Natural killer cell (primary cell): ENCODE measurements at regions not wholly inside any gene's neighbourhood (a gene's known extent, or its start where the extent isn't known, plus 50 kb on each side); places are given as distances from the start of the nearest gene placed in this dataset.

Experiments
- ATAC-seq, 3 donors: fragments of 150-1000 bp in 2 of 3; fragments of 200-7000 bp in 1 of 3; cut with Tn5 transposase; 1 replicate in 1 of 3; 2 replicates in 2 of 3; pipeline ENCODE4 v1.10.0; 2021; ENCODE audit warnings: mild to moderate bottlenecking in 2 of 3, moderate library complexity in 2 of 3
- DNase-seq, 2 donors: peaks; one replicate each; pipeline versions ENCODE4 v3.0.0 to v3.0.0-alpha.2; 2013 to 2021; ENCODE audit warnings: mixed read lengths in 1 of 2
- H3K27ac ChIP-seq: one replicate; pipeline ENCODE4 v1.5.1; 2013; ENCODE audit warnings: mild to moderate bottlenecking, low read length
- H3K27me3 ChIP-seq: one replicate; pipeline ENCODE4 v1.6.1; 2013; ENCODE audit warnings: low read length; ENCODE audit not compliant: control insufficient read depth, insufficient read depth
- H3K36me3 ChIP-seq: one replicate; pipeline ENCODE4 v1.6.1; 2013; ENCODE audit warnings: low read length; ENCODE audit not compliant: control insufficient read depth, insufficient read depth
- H3K4me1 ChIP-seq: one replicate; pipeline ENCODE4 v1.6.1; 2013; ENCODE audit warnings: low read length; ENCODE audit not compliant: control insufficient read depth, insufficient read depth
- H3K4me3 ChIP-seq: one replicate; pipeline ENCODE4 v1.5.1; 2013; ENCODE audit warnings: low read length
- H3K9me3 ChIP-seq: one replicate; pipeline ENCODE4 v1.6.1; 2013; ENCODE audit warnings: low read length; ENCODE audit not compliant: control insufficient read depth, insufficient read depth
- H3K27ac Mint-ChIP-seq, 2 donors: one replicate each; pipeline ENCODE4 v1.8.0; 2022; ENCODE audit warnings: mild to moderate bottlenecking in 2 of 2, mixed read lengths in 2 of 2, moderate library complexity in 1 of 2
- H3K27me3 Mint-ChIP-seq, 2 donors: one replicate each; pipeline ENCODE4 v1.8.0; 2022; ENCODE audit warnings: low read depth in 2 of 2, mixed read lengths in 2 of 2
- H3K36me3 Mint-ChIP-seq: one replicate; pipeline ENCODE4 v1.8.0; 2022; ENCODE audit warnings: mixed read lengths
- H3K4me1 Mint-ChIP-seq, 2 donors: one replicate each; pipeline ENCODE4 v1.8.0; 2022; ENCODE audit warnings: mixed read lengths in 2 of 2
- H3K4me3 Mint-ChIP-seq: one replicate; pipeline ENCODE4 v1.8.0; 2022; ENCODE audit warnings: mild to moderate bottlenecking, moderate library complexity, mixed read lengths
- H3K9me3 Mint-ChIP-seq, 2 donors: one replicate each; pipeline ENCODE4 v1.8.0; 2022; ENCODE audit warnings: mixed read lengths in 2 of 2
- WGBS: methylation state at CpG from one replicate; pipeline ENCODE4 v1.1.7; 2013; ENCODE audit warnings: missing lambda C conversion rate; ENCODE audit not compliant: insufficient coverage; 5-methylcytosine and 5-hydroxymethylcytosine counted together
- intact Hi-C: fragments of 100-400 bp; cut with micrococcal nuclease; formaldehyde crosslinking; loops from one replicate; pipeline ENCODE4 v1.14.2; 2022
- TF ChIP-seq, protein P1 (sequence below): fragments of 200-600 bp; IDR thresholded peaks from one replicate; pipeline ENCODE4 v1.8.0; 2022; ENCODE audit warnings: antibody characterized with exemption

DNA sequence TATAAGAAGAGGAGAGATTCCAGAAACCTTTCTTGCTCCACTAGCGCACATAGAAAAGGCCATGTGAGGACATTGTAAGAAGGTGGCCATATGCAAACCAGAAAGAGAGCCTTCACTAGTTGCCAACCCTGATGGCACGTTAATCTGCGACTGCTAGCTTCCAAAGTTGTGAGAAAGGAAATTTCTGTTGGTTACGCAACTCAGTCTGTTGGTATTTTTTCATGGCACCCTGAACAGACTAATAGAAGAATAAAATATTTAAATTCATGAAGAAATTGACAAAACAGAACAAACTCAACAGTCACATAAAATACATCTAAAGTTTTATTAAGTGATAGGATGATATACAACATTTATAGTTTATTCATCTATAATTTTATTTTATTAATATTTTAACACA lies 625.9 kb upstream of the NRXN1 start:
- no peak for ATAC-seq
- no peaks in the 10 kb centered on the region for H3K4me1 Mint-ChIP-seq
- no peaks in the 10 kb centered on the region for H3K27me3 Mint-ChIP-seq
- DNase-seq, result no peak
- Histone ChIP-seq H3K4me3 (no peak overlapping the region), H3K27me3 (no peaks in the 10 kb centered on the region), H3K9me3 (peaks cover 3% of the 10 kb centered on the region), H3K36me3 (no peaks in the 10 kb centered on the region), H3K27ac (no peak overlapping the region), H3K4me1 (no peaks in the 10 kb centered on the region)
- 86% methylated on average over 3 of the region's 4 CpGs for WGBS
- H3K36me3 Mint-ChIP-seq, result peaks cover 6% of the 10 kb centered on the region
- peaks cover 13 to 15% of the 10 kb centered on the region in 2 donors for H3K9me3 Mint-ChIP-seq
- intact Hi-C loops, result no loop called here
- no peak overlapping the region for H3K4me3 Mint-ChIP-seq
- TF ChIP-seq, protein P1, sequence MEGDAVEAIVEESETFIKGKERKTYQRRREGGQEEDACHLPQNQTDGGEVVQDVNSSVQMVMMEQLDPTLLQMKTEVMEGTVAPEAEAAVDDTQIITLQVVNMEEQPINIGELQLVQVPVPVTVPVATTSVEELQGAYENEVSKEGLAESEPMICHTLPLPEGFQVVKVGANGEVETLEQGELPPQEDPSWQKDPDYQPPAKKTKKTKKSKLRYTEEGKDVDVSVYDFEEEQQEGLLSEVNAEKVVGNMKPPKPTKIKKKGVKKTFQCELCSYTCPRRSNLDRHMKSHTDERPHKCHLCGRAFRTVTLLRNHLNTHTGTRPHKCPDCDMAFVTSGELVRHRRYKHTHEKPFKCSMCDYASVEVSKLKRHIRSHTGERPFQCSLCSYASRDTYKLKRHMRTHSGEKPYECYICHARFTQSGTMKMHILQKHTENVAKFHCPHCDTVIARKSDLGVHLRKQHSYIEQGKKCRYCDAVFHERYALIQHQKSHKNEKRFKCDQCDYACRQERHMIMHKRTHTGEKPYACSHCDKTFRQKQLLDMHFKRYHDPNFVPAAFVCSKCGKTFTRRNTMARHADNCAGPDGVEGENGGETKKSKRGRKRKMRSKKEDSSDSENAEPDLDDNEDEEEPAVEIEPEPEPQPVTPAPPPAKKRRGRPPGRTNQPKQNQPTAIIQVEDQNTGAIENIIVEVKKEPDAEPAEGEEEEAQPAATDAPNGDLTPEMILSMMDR, result no peak
- H3K27ac Mint-ChIP-seq, result no peak overlapping the region

DNA sequence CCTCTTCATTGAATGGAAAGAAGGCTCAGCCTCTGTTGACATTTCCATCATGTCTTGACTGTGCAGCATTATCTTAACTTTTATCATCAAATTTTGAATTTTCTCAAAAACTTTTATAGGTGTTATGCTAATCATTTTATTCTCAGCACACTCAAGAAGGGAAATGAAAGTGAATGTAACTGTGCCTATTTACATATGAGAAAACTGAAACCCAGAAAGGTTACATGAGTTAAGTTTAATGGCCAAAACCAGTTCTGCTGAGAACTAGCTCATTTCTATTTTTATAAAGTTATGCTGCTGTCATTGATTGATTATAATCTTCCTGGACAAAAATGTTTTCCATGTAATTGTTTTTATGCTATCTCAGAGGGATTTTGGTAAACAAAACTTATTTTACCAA lies 618.8 kb upstream of the NRXN1 start:
- H3K27ac ChIP-seq, result no peak overlapping the region
- H3K4me3 ChIP-seq, result no peak overlapping the region
- H3K4me1 ChIP-seq, result no peaks in the 10 kb centered on the region
- no peaks in the 10 kb centered on the region for H3K4me1 Mint-ChIP-seq
- intact Hi-C loops, result no loop called here
- H3K36me3 Mint-ChIP-seq, result peaks cover 7% of the 10 kb centered on the region
- H3K27ac Mint-ChIP-seq, result no peak overlapping the region
- DNase-seq, result no peak
- peaks cover 21 to 22% of the 10 kb centered on the region in 2 donors for H3K9me3 Mint-ChIP-seq
- H3K27me3 Mint-ChIP-seq, result no peaks in the 10 kb centered on the region
- no peak for ATAC-seq
- no peak overlapping the region for H3K4me3 Mint-ChIP-seq
- no peaks in the 10 kb centered on the region for H3K9me3 ChIP-seq
- TF ChIP-seq, protein P1, result no peak
- no peaks in the 10 kb centered on the region for H3K36me3 ChIP-seq
- no peaks in the 10 kb centered on the region for H3K27me3 ChIP-seq

DNA sequence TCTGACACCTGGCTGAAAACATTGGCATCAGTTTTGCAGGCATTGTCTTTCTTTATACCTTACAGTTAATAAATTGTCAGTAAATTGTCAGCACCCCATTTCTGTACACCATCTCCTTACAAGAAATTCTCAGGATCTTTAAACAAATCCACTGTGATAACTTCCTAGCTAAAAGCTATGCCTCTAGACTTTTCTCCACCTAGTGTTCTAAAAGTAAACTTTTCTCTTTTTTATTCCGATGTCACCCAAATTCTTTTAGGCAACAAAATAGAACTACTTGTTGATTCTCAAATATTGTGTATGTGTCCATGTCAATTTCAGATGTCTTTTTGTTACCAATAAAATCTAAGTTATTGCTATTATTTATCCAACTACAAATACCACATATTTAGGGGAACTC lies 617.4 kb upstream of the NRXN1 start:
- Histone ChIP-seq H3K9me3 (no peaks in the 10 kb centered on the region), H3K27me3 (no peaks in the 10 kb centered on the region), H3K4me3 (no peak overlapping the region), H3K4me1 (no peaks in the 10 kb centered on the region), H3K36me3 (no peaks in the 10 kb centered on the region), H3K27ac (no peak overlapping the region)
- H3K27me3 Mint-ChIP-seq, result no peaks in the 10 kb centered on the region
- no peaks in the 10 kb centered on the region for H3K4me1 Mint-ChIP-seq
- no CpG with 5 or more reads among the region's 1 CpG for WGBS
- H3K36me3 Mint-ChIP-seq, result peaks cover 7% of the 10 kb centered on the region
- intact Hi-C loops, result no loop called here
- no peak for DNase-seq
- no peak overlapping the region for H3K4me3 Mint-ChIP-seq
- TF ChIP-seq, protein P1, result no peak
- no peak for ATAC-seq
- no peak overlapping the region for H3K27ac Mint-ChIP-seq
- peaks cover 21 to 24% of the 10 kb centered on the region in 2 donors for H3K9me3 Mint-ChIP-seq

DNA sequence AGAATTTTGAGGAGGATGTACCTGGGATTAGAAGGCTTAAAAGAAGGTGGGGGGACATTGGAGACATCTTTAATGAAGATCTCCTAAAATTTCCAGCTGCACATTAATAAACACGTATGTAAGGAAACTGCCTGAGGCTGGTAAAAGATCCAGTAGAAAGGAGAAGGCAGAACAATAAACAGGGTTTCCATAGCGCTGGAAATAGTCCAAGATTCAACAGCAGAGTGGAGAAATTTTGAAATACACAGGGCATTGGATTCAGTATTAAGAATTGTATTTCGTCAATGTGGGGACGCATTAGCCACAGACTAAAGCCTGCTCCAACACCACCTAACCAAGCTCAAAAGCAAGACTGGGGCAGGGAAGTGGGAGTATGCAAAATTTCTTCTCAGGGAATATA lies 606.9 kb upstream of the NRXN1 start:
- peaks cover 17% of the 10 kb centered on the region for H3K36me3 Mint-ChIP-seq
- H3K4me3 Mint-ChIP-seq, result no peak overlapping the region
- no peak overlapping the region for H3K27ac ChIP-seq
- H3K9me3 ChIP-seq, result no peaks in the 10 kb centered on the region
- TF ChIP-seq, protein P1, result no peak
- H3K27ac Mint-ChIP-seq, result no peak overlapping the region
- peaks cover 16 to 44% of the 10 kb centered on the region in 2 donors for H3K9me3 Mint-ChIP-seq
- no peak overlapping the region for H3K4me3 ChIP-seq
- WGBS, result 79% methylated on average over 3 of the region's 4 CpGs
- intact Hi-C loops, result no loop called here
- DNase-seq (no peak), ATAC-seq (no peak)
- no peaks in the 10 kb centered on the region for H3K27me3 ChIP-seq
- no peaks in the 10 kb centered on the region for H3K4me1 ChIP-seq
- no peaks in the 10 kb centered on the region for H3K27me3 Mint-ChIP-seq
- no peaks in the 10 kb centered on the region for H3K4me1 Mint-ChIP-seq
- no peaks in the 10 kb centered on the region for H3K36me3 ChIP-seq
